GM21390 (cell line): ENCODE measurements at regions not wholly inside any gene's neighbourhood (a gene's known extent, or its start where the extent isn't known, plus 50 kb on each side); places are given as distances from the start of the nearest gene placed in this dataset.
"Not testable (repeated sequence)": the region's sequence is repeated elsewhere in the genome, so short reads cannot be mapped to it uniquely, and the experiment has no call there.

ENCODE experiments used
- ATAC-seq: cut with Tn5 transposase; IDR thresholded peaks from one replicate; pipeline ENCODE4 v1.9.1; 2021; ENCODE audit not compliant: unreplicated experiment

DNA sequence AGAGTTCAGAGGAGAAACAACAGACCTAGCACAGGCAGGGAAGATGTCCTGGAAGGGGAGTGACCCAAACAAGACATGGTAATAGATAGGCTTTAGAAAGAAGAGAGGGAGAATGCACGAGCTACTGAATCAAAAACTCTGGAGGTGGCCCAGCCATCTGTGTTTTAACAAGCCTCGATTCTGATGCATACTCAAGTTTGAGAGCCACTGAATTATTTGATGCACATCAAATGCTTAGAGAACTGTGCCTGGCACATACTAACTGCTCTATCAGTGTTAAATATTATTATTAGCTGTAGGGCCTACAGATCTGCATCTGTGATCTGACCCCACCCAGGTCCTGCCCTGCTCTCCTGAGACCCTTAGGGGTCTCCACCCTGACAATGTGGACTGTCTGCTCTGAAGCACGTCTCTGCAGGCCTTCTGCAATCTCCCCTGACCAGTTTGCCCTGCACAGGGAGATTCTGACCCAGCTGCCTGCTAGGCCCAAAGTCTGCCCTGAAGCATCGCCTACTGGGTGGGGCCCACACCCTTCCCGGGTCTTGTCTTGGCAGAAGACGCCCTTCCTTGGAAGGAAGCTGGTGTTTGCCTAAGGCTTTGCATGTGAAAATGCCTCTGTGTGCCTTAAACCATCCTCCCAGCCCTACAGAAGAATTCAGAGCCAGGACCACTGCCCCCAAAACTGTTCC, 201.5 kb upstream of the KLF3 start:
- no peak for ATAC-seq

DNA sequence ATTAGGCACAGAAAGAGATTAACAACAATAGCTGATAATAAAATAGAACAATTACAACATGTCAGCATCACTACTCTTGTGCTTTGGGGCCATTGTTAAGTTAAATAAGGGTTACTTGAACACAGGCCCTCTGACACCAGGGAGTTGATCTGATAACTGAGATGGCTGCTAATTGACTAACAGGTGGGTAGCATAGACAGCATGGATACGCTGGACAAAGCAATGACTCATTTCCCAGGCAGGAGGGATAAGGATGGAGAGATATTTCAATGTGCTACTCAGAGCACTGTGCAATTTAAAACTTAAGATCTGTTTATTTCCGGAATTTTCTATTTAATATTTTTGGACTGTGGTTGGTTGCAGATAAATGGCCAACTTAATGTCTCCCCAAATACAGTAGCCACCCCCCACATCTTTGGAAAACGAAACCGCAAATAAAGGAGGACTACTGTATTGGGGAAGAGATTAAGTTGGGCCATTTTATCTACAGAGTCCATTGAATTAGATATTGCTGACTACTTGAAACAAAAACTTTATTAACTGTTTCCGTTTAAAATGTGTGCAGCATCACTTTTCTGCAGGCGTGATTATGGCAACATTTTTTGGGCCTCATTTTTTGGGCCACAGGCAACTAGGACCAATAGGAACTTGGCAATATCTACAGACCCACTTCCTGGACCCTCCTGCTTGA, 200.6 kb upstream of the KLF3 start:
- ATAC-seq: no peak

DNA sequence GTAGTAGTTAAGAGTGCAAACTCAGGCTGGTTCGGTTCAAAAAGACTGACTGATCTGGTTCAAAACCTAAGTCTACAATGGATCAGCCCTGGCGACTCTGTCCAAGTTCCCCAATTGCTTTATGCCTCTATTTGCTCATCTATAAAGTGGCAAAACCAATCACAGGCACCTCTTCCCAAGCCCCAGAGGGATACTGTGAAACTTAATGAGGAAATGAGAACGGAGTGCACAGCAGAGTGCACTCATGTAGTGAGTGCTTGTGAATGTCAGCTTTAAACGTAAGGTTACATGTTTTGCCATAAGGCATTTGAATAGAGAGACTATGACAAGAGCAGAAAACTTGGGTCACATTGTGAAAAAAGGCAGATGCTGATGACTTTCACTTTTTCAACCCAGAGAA, 199.7 kb upstream of the KLF3 start:
- no peak for ATAC-seq

DNA sequence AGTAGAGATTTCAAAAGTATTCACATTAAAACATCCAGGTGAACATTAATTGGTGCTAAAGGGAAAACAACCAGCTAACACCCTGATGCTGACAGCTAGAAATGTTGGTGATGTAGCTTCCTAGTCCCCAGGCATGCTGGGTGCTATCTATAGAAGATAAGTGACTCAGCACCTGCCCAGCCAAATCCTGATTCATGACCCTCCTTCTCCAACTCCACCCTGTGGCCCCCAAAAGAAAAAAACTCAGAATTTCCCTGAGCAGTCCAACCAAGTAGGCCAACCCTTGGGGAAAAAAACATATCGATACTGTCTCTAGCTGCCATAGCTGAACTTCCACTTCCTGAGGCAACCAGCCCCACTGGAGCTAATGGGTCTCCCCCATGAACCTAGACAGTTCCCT, 197.6 kb upstream of the KLF3 start:
- ATAC-seq: no peak

DNA sequence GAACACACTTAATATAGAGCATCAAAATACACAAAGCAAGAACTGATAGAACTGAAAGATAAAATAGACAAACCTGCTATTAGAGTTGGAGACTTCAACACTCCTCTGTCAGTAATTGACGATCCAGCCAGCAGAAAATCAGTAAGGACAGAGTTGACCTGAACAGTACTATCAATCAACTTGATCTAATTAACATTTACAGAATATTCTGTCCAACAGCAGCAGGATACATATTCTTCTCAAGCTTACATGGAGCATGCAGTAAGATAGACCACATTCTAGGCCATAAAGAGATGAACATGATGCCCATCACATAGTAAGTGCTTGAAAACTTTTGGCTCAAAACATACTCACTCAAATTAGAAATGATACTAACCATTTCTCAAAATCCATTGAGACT, 196.7 kb upstream of the KLF3 start:
- no peak for ATAC-seq

DNA sequence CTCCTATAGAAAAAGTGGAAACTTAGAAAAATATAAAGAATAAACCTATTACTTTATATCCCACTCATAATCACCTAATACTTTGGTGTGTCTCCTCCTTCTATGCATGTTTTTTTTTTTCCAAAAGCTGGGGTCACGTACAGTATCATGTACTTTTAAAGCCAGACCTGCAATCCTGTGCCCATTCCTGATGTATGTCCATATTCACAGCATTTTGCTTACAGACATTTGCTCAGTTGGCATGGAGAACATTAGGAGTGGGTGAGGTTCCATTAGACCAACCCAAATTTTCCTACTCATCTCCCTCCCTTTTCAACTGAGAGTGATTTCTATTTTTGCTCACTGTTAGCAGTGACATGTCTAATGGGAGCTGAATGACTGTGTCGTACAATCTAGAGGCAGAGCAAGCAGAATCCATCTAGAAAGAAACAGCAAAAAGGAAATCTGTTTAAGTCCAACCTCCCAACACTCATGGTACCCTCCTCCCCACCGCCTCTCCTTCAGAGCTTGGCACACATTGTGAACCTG, 195.6 kb upstream of the KLF3 start:
- ATAC-seq: no peak

DNA sequence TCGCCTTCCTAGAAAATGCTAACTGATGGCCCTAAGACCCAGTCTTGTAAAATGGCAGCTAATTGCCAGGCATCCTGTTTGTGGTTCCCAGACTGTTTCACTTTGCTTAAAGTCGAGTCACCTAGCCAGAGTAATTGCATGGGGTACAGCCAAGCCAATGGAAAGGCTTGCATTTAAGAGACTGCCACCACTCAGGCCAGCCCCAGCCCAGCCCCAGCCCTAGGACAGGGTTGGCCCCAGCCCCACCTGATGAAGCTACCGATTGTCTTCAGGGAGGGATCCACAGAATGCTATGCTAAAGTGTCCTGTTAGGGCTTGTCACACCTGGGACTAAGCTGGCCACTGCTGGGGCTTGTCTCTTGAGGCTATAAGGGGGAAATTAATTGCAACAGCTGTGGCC, 194.6 kb upstream of the KLF3 start:
- ATAC-seq: no peak

DNA sequence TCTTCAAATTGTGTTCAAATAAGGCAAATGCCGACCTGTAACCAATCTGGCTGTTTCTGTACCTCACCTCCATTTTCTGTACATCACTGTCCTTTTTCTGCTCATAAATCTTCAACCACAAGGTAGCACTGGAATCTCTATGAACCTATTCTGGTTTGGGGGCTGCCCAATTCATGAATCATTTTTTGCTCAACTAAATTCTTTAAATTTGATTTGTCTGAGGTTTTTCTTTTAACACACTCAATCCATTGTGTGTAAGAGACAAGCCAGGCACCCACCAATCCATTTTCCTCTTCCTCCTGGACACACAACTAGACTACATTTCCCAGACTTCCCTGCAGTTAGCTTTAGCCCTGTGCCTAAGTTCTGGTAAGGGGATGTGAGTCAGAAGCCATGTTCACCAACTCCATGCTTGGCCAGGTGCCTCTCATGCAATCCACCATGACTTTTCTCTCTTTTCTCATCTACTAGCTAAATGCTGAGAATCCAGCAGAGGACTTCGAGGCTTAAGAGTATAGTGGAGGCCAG, 193.2 kb upstream of the KLF3 start:
- ATAC-seq: no peak

DNA sequence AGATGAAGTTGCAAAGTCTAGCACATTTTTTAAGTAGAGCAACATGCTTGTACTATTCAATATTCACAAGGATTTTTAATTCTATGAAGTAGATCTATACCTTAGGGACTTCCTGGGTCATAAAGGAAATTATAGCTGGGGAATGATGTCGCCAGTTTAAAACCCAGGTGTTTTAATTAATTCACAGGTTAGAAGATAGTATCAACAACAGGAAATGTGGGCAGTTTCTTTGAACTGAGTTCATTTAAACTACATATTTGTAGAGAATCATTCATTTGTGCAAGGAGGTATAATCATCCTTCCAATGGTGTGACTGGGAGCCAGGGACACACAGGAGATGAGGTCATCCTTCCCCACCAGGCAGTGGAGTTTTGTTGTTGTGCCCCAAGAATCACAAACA, 181.3 kb upstream of the KLF3 start:
- no peak for ATAC-seq

DNA sequence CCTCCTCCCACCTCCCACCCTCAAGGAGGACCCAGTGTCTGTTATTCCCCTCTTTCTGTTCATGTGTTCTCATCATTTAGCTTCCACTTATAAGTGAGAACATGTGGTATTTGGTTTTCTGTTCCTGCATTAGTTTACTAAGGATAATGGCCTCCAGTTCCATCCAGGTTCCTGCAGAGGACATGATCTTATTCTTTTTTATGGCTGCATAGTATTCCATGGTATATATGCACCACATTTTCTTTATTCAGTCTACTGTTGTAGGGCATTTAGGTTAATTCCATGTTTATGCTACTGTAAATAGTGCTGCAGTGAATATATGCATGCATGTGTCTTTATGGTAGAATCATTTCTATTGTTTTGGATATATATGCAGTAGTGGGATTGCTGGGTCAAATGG, 180.4 kb upstream of the KLF3 start:
- not testable (repeated sequence) for ATAC-seq

DNA sequence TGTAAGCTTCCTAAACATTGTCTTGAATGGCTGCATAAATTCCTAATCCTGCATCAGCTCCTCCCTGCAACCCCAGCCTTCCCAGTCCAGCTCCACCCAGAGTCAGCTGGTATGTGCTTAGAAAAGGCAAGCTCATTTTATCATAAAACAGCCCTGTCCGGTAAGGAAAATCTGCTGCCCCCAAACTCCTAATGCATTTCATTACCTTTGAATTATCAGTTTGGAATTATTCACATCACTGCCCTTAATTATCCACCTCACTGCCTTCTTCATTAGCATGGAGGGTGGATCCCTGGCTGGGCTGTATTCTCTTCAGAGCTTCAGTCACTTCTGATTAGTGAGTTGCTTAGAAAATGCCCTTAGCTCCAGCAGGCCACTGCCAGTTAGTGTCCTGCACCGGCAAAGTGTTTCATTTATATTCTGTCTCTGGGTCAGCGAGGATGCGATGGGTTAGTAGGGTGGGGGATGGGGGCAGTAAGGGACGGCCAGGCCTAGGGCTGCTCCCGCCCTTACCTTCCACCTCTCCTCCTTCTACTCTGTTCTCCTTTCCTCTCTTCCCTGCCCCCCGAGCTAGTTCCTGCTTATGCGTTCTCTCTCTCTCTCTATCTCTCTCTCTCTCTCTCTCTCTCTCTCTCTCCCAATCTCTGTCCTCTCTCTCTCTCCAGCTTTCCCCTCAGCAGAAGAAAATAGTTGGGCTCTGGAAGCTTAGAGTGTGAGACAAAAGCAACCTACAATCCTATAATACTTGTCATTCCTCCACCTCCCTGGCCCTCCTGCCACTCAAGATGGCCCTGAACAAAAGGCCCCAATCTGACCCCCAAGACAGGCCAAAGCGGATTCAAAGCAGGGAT, 174.8 kb upstream of the KLF3 start:
- no peak for ATAC-seq

DNA sequence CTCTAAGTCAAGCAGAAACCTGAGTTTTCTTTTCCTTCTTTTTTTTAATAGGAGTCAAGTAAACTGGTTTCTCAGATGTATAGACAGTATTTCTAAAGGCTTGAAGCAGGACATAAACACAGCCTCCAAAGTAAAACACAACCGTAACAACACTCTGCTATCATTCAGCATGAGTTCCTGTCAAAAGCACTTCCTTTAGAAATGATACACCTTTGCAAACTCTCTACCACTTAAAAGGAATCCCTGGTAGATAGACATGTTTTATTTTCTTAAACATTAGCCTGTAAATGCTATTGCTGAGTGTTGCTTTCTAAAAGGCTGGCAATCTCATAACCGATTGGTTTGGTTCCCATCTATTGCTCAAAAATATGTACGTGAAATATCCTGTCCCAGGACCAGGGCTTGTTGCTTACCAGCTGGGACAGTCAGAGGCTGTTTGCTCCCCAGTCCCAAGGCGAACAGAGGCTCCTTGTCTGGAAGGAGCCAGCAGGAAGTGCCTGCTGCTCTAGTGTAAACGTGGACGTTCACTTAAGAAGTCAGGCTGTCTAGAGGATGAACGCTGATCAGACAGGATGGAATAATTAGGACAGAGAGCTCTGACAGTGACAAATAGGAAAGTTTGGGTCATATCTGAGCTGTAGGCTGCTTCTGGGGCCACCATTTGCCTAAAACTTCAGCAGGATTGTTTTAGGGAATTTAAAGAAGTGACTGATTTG, 173.9 kb upstream of the KLF3 start:
- ATAC-seq: no peak

DNA sequence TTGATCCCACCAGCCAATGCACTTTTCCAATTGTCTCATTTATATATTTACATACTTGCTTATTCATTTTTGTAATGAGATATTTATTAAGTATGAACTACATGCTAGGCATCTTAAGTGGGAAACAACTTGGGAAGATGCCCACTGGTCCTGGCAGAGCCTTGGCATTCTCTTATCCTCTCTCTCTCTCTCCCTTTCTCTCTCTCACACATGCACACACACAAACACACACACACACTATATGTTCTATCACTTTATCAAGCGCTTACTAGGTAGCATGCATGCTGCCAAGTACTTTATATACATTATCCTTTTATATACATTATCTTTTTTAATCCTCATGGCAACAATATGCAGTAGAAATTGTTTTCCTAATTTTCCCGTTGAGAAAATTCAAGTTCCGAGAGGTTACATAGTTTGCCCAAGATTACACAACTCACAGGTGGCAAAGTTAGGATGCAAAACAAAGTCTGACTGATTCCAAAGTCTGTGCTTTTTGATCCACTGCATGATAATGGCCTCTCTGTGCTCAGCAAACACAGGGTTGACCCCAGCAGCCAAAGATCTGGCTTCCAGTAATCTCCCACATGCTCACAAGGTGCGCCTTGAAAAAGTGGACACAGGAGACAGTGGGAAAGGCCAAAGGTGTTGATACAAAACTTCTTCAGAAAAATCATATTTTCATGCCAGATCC, 173.1 kb upstream of the KLF3 start:
- no peak for ATAC-seq

DNA sequence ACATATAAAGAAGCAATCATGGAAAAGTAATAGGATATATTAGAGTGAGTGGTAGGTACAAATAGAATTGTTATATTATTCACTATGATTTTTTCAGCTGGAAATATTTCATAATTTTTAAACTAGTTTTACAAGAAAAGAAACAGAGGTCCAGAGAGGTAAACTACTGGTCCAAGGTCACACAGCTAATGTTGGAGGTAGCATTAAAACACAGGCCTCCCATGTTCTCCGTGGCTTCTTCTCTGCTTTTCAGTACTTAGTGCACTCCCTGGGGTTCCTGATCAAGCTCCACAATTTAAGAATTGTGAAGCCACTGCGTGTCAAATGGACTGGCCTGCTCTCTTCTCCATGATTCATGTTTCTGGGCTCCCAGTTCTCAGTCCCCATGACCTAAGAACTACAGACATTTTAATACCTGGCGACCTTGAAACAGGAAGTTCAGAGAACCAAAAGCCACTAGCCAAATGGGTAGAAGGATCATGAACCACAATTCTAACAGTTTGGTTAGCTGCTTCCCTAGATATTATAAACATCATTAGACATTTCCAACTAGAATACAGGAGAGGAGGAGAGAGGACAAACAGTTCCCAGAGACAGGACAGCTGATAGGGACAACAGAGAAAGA, 172.0 kb upstream of the KLF3 start:
- ATAC-seq: no peak

DNA sequence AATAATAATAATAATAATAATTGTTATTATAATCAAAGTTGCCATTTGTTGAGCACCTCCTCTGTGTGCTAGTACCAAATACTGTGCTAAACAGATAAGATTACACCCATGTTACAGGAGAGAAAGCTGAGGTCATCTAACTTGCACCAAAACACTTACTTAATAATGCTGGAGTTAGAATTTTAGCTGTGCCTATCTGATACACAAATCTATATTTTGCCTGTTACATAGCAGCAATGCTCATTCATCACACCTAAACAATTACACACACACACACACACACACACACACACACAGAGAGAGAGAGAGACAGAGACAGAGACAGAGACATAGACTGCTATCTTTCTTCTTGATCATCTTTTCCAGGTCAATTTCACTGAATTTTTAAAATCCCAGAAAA, 170.9 kb upstream of the KLF3 start:
- no peak for ATAC-seq

DNA sequence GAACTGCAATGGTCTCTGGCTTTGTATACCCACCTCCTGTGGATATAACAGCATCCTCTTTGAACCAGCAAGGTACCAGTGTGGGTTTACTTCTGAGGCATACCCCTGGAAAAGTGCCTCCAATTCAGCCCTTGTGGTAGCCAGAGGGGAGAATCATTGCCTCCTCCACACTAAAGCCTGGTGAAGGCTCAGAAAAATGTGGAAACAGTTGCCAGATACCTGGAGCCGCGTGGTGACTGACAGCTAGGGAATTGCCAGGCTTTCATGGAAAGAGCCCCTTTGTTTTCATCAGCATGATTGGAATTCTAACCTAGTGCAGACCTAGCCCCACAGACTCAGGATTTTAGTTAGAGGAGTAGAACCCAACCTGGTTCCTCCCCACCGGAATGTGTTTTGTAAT, 168.6 kb upstream of the KLF3 start:
- no peak for ATAC-seq

DNA sequence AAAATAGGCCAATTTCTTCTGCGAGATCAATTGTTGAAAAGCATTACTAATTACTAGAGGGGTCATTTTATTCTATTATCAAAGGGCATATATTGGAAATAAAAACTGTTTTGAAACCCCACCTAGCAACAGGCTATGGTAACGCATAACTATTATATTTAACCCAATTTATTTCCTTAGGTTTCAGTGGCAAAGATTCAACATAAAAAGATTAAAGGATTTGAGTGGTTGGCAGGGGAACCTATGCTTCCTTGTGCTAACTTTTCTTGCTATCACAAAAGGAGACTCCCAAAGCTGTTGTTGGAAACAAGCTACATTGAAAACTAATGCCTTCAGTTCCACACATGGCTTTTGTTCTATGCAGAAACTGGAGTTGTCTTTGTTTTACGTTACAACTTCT, 166.9 kb upstream of the KLF3 start:
- ATAC-seq: no peak

DNA sequence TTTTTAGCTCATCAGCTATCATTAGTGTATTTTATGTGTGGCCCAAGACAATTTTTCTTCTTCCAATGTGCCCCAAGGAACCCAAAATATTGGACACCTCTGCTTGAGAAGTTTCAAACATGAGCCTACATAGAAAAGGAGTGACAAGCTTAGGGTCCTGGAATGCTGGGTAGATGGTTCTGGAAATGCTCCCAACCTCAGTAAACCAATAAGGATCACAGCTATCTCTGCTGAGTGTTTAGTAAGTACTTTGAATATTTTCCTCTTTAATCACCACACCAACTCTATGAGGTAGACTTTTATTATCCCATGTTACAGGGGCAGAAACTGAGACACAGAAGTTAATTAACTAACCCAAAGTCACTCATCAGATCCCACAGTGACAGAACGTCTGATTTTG, 164.9 kb upstream of the KLF3 start:
- ATAC-seq: no peak

DNA sequence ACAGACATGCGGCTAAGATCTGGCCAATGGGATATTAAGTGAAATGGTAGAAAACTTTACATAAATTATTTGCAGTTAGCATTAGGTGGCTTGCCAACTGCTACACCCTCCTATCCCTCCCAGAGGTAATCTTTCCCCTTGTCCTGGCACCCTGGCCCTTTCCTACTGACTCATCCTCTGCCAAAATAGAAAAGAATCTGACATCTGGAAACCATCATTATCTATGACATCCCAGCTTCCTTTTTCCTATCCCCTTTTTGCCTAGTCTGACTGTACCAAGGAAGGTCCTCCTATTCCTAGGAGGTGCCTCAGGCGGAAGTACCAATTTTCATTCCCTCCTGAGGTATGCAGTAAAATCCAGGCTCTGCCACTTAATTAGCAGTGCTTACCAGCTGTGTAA, 163.6 kb upstream of the KLF3 start:
- no peak for ATAC-seq

DNA sequence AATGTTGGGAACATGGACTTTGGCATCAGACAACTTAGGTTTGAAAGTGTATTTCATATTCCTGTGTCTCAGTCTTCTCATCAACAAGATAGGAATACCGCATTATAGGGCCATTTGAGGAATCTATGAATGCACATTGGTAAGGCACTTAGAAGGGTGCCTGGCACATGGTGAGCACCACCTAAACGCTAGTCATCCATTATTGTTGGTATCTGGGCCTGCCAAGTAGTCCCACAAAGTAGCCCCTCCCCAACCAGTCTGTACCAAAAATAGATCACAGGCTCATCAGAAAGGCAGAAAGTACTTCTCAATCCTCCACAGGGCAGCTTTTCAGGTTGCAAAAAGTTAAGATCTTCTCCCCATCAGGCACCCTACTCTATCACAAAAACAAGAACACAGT, 162.3 kb upstream of the KLF3 start:
- no peak for ATAC-seq
